ENCODE measurements at regions not wholly inside any gene's neighbourhood (a gene's known extent, or its start where the extent isn't known, plus 50 kb on each side); places are given as distances from the start of the nearest gene placed in this dataset.
A peak's percentile ranks its signal among the peaks of the same experiment; 100 is the strongest.
"Not testable (repeated sequence)": the region's sequence is repeated elsewhere in the genome, so short reads cannot be mapped to it uniquely, and the experiment has no call there.

DNA sequence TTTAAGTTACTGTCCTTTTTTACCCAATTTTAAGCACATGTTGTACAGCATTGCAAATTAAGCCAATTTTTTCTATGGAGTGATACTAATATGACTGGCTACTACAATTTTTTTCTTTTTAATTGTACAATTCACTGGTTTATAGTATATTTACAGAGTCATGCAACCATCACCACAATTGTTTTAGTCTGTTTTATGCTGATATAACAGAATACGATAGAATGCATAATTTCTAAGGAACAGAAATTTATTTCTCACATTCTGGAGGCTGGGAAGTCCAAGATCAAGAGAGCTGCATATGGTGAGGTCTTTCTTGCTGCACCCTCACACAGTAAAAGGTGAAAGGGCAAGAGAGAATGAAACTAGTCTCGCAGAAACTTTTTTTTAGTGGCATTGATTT lies 125.3 kb downstream of the GLUD2 start:
- no peak for DNase-seq

DNA sequence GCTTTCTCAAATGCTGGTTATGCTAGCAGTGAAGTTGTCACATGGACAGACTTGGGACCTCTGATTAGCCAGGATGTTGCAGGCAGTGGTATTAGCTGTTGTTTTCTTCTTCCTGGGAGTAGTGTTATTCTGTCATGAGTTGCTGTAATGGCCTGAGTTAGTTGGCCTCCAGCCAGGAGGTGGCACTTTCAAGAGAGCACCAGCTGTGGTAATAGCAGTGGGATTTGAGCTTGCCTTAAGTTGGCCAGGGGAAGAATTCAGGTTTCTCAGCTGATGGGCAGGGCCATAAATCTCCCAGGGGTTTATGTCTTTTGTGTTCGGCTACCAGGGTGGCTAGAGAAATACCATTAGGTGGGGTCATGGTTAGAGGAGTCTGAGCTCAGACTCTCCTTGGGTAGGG lies 132.6 kb downstream of the GLUD2 start:
- DNase-seq: no peak

DNA sequence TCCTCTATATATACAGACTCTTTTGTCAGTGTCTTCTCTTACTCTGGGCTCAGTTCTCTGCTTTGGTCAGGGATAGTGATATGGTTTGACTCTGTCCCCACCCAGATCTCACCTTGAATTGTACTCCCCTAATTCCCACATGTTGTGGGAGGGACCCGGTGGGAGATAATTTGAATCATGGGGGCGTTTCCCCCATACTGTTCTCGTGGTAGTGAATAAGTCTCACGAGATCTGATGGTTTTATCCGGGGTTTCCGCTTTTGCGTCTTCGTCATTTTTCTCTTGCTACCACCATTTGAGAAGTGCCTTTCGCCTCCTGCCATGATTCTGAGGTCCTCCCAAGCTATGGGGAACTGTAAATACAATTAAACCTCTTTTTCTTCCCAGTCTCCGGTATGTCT lies 144.4 kb downstream of the GLUD2 start:
- no peak for DNase-seq

DNA sequence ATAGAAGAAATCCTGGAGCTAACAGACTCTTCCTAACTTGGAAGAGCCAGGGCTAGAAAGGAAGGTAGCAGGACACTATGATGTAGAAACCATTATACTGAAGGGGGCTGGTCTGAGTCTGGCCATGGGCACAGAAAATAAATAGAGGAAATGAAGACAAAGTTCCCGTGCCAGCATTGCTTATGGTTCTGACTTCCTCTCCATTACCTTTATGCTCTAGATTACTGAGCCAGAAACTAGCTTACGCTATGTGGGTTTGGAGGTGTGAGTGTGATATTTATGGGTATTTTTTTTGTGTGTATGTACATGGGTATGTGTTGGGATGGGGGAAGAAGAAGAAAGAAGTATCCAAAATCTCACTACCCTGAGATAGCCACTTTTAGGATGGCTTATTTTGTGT lies 148.3 kb downstream of the GLUD2 start:
- no peak for DNase-seq

DNA sequence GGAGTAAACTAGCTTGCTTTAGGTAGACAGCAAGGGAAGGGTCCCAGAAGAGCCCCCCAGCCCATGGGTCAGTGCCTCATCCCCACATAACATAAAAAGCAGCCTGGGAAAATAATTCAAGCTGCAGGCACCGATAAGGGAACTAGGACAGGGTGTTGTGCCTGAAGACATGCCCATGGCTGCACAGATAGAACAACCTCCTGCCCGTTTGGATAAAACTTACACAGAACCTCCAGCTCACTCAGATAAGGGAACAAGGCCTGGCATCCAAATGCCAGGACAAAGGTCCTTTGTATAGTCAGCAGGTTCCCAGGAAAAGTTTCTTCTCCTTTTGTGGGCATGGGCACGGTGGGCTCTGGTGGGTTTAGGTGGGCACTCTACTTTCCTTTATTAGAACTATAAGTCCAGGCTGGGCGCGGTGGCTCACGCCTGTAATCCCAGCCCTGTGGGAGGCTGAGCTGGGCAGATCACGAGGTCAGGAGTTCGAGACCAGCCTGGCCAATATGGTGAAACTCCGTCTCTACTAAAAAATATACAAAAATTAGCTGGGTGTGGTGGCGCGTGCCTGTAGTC lies 149.5 kb downstream of the GLUD2 start:
- not testable (repeated sequence) for DNase-seq

DNA sequence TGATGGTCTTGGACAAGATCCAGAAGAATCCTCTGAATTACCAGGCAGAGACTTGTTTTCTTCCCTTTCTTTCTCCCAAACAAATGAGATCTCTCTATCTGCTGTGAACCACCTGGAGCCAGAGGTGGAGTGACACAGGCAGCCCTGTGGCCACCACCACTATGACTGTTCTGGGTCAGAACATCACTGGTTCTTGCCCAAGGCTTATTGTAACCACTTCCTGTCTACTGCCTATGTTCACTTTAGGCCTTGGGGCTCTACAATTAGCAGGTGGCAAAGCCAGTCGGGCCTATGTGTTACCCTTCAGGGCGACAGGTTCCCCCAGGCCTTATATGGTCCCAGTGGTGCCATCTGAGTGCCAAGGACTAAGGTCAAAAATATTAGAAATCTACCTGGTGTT lies 161.2 kb downstream of the GLUD2 start:
- DNase-seq: no peak

DNA sequence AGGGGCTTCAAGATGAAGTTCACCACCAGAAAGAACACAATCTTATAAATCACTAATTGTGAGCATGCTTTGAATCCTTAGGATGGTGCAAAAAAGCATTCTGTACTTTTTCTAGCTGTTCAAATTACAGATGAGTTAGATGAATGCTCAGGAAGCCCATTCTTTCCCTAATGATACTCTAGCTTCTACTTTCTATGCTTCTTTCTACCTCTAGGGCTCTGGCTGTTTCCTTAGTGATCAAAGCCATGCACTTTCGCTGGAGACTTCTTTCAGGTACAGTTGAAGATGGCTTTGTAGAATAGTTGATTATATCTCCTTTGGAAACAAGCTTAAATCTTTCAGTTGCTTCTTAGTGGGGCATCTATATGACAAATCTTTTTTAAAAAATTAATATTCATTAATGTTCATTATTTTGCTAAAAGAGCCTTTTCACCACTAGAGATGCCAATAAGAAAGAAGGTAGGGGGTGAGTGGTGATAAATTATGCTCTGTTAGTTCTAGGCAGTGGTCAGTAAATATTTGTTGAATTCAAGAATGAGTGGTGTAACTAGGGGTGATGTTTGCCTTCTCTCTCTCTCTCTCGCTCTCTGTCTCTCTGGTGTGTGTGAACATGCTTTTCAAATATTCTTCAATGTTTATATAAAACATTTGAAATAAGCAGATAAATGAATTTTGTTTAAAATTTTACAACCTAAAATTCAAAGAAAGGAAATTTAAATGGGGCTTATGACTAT lies 169.4 kb downstream of the GLUD2 start:
- DNase-seq: no peak

DNA sequence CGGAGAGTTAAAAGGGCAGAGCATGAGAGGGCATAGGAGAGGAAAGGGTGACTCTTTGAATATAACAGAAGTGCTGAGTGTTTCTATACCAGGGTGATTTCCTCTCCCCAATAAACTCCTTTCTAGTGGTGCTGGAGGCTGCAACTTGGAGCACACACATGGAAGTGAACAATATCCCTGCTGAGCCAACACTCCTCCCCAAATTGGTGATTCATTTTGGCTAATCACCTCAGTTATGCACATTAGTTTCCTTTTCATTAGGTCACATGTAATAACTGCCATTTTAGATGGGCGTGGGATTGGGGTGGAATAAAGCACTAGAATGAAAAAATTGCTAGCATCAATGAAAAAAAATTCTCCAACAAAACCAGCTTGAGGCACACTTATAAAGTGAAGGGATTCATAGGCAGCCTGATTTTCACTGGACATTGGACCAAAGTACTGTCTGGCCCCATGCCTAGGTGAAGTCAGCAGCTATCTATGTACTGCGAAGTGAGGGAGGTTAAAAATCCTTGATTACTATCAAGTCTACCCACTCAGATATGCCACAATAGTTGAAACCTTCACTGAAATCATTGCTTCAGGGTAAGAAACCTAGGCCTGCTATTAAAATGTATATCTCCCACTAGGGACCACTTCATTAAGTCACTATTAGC lies 174.0 kb downstream of the GLUD2 start:
- no peak for DNase-seq

DNA sequence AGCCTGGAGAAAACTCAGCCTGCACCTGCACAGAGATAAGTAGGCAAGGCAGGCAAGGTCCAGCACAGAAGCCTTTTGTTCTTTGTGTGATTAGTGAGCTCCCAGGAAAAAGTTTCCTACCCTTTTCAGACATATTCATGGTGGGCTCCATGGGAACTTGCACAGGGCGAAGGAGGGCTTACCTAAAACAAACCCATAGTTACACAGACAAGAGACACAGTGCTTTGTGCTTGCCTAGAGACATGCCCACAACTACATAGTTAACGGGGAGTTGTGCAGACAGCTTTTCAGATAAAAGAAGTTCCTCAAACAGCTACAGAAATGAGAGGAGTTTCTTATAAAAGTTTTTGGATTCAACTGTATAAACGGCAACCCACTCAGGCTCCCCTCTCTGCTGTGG lies 180.5 kb downstream of the GLUD2 start:
- no peak for DNase-seq

DNA sequence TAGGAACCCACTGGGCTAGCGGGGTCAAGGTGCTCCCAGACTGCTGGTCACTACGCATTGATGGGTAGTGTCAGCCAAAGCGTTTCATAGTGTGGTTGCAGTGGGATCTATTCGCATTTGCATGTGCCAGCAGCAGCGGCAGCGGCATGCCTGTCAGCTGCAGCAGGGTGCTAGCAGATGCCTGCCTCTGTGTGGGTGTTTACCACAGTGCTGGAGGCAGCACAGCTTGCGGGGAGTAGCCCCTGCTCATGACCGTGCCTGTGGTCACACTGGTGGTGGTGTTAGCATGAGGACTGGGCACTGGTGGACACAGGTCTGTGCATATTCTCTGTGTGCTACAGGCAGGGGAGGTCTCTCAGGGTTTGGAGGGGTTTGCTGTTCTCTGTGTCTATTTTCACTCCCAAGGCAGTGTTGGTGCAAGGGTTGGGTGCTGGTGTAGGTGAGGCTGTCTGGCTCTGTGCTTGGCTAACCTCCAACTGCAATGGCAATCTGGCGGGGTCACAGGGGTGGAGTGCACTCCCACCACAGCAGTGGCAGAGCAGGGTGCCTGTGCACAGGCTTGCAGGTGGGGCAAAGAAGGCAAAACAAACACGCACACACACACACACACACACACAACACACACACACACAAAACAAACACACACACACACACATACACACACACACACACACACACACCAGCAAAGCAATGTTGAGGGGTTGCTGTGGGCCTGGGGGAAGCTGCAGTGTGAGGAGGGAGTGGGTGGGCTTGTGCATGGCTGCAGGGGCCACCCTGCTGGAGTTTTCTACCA lies 184.4 kb downstream of the GLUD2 start:
- DNase-seq: no peak

DNA sequence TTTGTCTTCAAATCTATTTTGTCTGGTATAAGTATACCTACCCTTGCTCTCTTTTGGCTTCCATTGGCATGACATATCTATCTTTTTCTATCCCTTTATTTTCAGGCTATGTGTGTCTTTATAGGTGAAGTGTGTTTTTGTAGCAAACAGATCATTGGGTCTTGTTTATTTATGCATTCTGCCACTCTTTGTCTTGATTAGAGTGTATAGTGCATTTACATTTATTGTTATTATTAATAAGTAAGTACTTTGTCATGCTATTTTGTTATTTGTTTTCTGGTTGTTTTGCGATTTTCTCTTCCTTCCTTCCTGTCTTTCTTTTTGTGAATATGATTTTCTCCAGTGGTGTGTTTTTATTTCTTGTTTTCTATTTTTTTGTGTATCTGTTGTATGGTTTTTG lies 188.6 kb downstream of the GLUD2 start:
- no peak for DNase-seq

DNA sequence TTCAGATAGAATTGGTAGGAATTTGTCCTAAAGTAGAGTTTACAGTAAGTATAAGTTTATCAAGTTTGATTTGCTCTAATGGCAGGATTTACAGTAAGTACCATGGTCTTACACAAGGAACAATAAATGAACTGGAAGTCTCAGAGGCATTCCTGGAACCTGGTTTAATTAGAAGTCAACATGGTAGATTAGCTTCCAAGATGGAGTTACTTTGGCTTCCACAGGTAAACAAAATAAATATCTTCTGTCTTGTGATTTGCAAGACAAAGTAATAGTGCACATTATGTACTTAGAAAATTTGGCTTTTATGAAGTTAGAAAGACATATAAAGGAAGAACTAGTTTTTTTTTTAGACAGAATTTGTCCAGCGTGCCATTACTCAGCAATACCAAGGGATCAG lies 190.7 kb downstream of the GLUD2 start:
- no peak for DNase-seq

DNA sequence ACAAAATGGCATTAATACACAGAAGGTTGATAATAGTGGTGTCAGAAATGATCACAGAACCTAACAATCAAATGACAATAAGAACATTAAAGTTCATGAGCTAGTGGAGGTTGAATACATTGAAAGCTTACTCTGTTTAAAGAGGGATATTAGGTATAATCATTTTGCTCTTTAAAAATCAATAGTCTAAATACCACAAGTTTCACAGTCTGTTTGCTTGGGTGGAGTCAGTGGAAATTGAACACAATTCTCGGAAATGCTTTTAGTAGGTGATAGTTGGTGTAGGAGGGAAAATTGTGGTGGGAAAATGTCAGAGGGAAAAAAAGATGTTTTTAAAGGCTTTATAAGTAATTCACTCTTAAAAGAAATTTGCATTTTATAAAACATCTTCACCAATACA lies 197.1 kb downstream of the GLUD2 start:
- no peak for DNase-seq

DNA sequence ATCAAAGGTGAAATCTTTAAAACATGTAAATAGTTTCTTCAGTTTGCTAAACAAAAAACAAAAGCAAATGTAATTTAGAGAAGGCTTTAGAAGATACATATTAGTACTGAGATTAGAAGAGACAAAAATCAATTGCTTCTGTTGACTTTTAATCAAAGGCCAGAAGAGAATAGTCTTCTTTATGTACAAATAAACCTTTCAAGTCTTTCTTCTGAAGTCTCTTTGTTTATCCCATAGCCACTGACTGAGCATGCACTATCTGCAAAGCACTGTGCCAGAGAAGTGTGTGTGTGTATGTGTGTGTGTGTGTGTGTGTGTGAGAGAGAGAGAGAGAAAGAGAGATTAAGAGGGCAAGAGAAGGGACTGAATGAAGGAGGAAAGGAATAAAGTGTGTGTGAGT lies 198.4 kb downstream of the GLUD2 start:
- no peak for DNase-seq

DNA sequence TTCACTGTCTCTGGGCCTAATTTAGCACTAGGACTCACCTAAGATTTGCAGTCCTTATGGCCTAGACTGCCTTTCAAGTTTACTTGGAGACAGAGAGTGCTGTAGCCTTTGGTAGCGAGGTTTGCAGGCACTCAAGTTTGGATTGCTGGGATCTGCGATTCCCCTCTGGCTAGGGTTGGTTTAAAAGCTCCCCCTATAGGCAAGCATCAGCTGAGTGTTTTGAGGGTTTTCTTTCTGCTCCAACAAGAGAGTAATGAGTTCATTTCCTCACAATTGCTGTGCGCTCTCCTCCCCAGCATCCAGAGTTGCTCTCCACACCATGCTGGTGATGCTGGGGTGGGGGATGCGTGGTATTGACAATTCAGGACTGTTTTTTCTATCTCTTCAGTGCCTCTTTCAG lies 206.9 kb downstream of the GLUD2 start:
- DNase-seq: no peak

DNA sequence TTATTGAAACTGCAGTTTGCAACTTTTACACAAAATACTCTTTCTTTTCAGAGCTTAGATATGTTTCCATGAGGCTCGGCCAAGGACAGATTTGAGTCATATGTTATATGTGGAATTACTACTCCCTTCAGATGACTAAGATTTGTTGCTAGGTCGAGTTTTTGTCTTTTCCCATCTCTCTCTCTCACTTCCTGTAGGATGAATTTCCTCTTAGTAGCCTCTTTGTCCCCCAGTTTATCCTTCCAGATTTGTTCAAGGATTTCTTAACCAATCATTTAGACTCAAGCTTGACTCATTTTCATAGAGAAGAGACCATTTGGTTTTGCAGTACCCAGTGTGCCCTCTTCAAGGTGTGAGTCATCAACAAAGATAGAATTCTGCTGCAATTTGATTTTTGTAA lies 209.2 kb downstream of the GLUD2 start:
- peak; percentile 41 for DNase-seq

DNA sequence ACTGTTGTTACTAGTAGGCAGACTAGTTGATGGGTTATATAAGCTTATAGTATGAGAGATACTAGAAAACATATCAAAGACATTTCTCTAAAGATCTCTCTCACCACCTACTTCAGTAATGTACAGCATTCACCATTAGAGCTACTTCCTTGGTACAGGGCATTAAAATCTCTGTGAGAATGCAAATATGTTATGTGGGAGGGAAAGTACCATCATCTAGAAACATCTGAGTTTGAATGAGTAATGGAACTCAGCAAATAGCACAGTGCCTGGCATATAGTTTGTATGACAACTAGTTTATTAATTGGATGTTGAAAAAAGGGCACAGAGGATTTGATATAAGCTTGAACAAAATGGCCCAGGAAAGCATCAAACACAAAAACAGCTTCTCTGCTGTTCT lies 211.1 kb downstream of the GLUD2 start:
- no peak for DNase-seq

DNA sequence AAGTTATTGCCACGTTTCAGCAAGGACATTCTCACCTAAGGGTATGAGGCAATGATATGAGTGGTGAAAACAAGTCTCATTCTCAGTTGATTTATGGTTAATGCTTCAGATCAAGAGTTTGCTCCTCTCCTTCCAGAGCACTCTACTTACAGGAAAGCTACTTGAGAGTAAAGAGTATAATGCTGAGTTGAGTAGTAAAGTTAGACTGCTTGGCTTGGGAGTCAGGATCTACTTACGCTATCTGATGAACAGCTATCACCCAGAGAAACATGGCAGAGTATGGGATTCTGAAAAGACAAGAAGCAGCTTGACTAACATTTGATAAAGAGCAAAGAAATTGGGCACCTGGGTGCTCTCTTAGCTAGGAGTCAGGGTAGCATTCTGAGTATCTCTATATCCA lies 211.8 kb downstream of the GLUD2 start:
- DNase-seq: no peak

DNA sequence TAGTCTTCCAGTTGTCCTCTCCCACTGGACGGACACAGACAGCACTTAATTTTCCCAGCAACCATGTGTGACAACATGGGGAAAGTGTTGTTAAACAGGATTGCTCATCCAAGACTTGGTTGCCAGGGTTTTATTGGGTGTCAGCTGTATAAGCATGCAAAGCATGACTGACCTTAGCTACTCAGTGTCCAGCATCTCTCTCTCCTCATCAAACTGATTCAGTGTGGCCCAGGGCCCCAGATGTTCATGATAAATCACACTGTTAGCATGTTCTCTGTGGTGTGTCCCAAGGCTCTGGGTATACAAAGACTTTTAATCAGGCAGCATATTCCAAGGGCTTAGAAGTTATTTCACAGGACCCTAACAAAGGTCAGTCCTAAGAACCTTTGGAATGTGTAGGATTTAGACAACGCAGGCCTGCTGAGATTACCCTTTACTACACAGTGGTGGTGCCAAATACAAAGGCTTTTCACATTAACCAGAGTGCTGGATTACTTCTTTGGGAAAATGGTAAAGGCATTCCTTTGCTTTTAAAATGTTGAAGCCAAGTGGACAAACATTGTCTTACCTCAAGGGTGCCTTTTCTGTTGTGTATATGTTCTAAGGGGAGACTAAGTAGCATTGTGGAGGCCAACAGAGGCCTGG lies 213.3 kb downstream of the GLUD2 start:
- DNase-seq: no peak

DNA sequence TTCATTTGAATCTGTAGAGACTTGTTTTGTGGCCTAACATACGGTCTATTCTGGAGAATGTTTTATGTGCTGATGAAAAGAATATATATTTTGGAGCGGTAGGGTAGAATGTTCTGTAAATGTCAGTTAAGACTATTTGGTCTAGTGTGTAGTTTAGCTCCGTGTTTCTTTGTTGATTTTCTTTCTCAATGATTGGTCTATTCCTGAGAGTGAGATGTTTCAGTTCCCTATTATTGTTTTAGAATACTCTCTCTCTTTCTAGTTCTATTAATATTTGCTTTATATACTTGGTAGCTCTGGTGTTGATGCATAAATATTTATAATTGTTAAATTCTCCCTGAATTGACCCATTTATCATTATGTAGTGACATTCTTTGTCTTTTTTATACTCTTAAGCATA lies 236.5 kb downstream of the GLUD2 start:
- no peak for DNase-seq

DNA sequence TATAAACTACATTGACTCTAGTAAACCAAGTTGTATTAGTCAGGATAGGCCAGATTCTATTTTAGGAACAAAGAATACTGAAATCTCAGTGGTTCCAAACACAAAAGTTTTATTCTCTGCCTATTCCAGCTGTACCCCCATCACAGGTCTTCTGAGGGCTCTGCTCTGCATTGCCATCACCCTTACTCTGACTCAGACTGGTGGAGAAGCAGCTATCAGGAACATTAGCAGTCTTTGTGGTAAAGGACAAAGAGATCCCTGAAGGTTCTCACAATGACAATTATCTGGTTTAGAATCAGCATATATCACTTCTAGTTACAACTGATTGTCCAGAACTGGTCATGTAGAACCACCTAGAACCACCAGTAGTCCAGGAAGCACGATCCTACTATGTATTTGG lies 251.1 kb downstream of the GLUD2 start:
- DNase-seq: peak; percentile 10

DNA sequence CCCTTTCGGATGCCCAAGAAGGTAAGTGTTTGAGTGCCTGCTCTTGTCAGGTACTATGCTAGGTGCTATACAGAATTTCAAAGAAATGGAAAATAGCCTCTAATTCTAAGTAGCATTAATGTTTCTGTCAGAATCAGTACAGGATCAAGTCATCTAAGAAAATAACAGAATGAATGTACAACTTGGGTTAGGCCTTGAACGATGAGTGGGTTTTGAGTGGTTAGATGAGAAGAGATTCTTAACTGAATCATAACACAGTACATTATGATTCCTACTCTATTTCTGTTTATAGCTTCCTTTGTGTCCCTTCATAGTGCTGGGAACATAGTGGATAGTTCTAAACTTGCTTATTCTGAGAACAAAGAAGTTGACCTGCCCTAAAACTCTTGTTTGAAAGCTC lies 253.9 kb downstream of the GLUD2 start:
- peak; percentile 16 for DNase-seq

DNA sequence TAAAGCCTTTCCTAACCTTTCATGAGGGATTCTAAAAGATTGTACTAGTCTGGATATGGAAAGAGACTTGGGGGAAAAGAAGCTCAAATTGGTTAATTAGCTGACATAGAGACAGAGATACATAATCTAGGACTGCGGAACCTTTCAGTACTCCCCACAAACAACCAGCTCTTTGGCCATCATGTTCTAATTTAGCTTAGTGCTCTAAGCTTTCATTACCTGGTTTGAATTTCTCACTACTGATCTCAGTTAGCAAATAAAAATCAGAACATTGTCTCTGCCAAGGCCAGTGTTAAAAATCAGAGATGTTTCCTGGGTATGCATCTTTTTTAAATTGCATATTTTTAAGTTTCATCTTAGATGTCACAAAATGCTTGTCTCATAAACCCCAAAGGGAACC lies 254.4 kb downstream of the GLUD2 start:
- no peak for DNase-seq

Data from activated CD4-positive, alpha-beta T cell treated with anti-CD3 and anti-CD28 coated beads, Interleukin-2, Interleukin-6, amounts not matched to agents 100 ng/mL and 50 ng/mL, durations not matched to agents 16 hours and 8 hours (primary cell).